GM21723 (cell line): ENCODE measurements at regions not wholly inside any gene's neighbourhood (a gene's known extent, or its start where the extent isn't known, plus 50 kb on each side); places are given as distances from the start of the nearest gene placed in this dataset.
A peak's percentile ranks its signal among the peaks of the same experiment; 100 is the strongest.

ENCODE experiments used
- ATAC-seq: cut with Tn5 transposase; IDR thresholded peaks from one replicate; pipeline ENCODE4 v1.9.1; 2021; ENCODE audit warnings: mild to moderate bottlenecking, moderate library complexity; ENCODE audit not compliant: unreplicated experiment

DNA sequence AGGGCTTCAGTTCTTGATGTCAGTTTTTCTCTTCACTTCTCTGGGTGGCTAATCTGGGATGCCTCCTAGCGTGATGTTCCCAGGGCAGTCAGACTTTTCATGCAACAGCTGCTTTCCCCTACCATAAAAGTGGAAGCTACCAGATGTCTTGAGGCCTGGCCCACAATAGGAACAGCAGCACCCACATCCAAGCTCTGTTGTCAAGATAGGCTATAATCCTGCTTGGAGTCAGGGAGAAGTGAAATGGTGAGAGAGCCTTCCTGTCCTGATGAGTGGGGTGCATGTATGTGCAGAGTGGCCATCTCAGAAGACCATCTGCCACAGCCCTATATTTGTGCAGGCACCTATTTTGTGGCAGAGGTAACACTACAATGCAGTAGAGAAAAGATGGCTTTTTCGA, 108.0 kb downstream of the HTR5A start:
- no peak for ATAC-seq

- no peak for ATAC-seq
Observed at GRCh38 chr7:155181768-155182167, 111.6 kb downstream of the HTR5A start.

- ATAC-seq = no peak
Observed at GRCh38 chr7:155182406-155182970, 112.4 kb downstream of the HTR5A start.

DNA sequence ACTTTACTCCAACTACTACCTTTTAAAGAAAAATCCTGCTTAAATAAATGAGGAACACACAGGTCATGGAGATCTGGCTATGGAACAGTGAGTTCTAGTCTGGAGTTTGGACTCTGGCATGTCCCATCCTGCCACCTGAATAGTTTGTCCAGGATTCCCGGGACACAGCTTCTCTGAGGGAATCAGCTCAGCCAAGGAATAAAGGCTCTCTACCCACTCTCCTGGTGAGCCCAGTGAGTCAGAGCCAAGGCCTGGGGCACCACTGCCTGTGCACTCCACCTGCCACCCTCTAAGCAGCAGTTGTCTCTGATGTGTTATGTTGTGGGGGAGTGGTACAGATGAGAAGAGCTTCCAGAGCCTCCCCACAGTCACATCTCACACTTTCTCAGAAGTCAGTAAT, 113.5 kb downstream of the HTR5A start:
- ATAC-seq = no peak

DNA sequence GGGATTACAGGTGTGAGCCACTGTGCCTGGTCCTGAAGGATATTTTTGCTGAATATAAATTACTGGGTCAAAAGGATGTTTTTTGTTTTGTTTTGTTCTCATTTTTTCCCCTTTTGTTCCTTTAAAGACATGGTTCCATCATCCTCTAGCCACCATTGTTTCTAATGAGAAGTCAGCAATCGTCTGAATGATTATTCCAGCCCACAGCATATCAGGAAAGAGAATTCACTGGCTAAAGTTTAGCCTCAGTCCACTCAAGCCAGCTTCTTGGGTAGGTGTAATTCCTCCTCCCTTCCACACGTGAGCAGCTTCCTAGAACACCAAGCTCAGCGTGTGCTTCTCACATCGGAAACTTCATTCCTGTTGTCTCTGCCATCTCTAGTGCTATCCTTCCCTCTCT, 112.8 kb upstream of the INSIG1 start:
- ATAC-seq = no peak

- ATAC-seq = no peak
Observed at GRCh38 chr7:155187061-155187785, 110.5 kb upstream of the INSIG1 start.

DNA sequence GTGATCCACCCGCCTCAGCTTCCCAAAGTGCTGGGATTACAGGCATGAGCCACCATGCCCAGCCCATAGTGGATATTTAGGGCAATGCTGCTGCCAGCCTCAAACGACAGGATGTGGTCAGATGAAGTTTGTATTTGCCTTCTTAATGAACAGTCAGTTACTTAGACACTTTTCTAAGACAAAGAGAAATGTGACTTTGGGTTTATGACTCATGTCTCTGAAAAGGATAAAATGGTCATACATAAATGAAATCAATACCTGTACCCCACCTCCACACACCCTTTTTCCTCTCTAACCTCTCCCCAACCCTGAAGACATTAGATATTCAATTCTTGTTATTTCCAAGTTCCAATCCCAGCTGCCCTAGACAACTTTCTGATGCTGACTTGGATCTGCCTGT, 109.3 kb upstream of the INSIG1 start:
- no peak for ATAC-seq

DNA sequence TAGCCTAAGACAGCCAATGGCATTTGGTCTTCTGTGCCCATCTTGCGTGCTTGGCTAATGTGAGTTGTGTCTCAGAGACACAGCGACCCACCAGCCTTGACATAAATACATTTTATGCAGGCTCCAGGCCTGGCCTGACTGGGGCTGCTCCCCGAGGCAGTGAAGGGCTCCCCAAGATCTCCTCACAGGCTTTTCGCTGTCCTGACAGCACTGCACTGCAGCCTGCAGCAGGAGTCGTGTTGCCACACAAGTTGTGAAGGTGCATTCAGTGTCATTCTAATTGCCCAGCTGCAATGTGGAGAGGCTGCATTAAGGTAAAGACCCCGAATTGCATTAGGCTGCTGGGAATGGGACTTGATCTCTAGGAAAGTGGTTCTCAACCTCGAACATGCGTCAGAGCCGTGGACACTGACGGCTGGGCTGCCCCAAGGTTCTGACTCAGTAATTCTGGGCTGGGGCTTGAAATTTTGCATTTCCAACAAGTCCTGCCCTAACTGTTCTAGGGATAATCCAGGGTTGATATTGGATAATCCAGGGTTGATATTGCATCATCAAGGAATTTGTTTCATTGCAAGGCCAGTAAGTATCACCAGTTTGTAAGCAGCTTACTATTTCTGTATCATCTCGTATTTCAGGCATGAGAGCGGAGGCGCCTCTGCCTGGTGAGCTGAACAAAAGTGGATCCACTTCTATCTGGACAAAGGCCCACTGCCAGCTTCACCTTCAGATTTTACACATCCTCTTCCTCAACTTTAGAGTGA, 108.7 kb upstream of the INSIG1 start:
- ATAC-seq = no peak

- no peak for ATAC-seq
Observed at GRCh38 chr7:155189590-155189989, 108.1 kb upstream of the INSIG1 start.

- no peak for ATAC-seq
Observed at GRCh38 chr7:155190688-155191087, 107.0 kb upstream of the INSIG1 start.

DNA sequence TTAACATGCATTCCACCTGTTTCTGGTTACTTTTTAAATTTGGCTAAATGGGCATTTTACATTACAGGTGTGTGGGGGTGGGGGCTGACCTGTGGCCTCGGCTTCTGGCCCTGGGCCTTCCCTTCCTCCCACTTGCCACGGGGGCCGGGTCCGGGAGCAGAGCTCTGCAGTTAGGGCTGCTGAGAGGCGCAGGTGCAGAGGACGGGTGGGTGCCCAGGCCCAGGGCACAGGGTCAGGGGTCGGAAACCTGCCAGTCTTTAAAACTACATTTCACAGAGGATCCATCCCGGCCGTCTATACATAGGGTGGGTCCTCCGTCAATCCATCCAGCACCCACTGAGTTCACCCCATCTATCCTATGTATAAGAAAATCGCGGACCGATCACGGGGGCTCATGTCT, 106.5 kb upstream of the INSIG1 start:
- no peak for ATAC-seq

DNA sequence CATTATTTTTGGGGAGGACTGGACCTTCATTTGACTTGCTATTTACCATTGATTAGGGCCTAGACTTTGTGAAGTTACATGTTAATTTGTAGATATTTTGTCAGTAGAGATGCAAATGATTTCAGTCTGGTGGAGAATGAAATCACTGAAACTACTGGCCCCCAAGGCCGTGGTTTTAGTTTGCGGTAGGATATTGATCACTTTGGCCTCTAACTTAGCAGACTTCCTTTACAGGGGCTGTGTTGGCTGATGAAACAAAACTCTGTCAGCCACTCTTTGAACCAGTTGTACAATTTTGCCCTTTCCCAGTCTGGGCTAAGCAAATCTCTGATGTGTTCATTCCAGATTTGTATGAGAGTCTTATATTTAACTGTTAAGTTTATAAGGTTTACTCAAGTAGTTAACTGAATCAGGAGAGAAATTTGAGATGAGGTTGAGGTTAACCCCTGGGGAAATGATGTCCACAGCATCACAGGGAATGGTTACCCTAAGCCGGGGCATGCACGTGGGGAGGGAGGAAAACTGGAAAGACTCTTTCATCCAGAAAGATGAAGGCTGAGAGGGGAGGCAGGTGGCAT, 105.7 kb upstream of the INSIG1 start:
- peak; percentile 67 for ATAC-seq

DNA sequence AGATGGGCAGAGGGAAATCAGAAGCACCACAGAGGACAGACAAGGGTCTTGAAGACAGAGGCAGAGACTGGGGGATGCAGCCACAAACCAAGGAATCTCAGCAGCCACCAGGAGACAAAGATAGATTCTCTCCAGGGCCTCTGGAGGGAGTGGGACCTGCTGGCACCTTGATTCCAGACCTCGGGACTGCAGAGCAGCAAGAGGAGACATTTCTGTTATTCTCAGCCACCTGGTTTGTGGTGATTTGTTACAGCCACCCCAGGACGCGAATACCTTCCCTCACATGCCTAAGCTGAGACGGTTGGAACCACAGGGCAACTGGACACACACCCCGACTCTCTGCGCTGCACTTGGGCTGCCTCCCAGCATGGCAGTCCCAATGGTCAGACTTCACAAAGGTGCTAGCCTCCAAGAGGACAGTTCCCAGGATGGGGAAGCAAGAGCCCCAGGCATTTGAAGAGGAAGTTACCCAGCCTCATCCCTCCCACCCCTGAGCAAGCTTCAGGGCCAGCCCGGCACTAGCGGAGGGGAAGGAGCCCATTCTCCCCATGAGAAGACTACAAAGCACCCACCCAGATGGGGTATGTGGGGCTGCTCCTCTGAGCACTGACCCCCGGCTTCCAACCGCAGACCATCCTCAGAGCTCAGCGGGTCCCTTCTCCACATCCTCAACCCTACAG, 104.6 kb upstream of the INSIG1 start:
- ATAC-seq = no peak

- no peak for ATAC-seq
Observed at GRCh38 chr7:155193716-155194115, 104.0 kb upstream of the INSIG1 start.

DNA sequence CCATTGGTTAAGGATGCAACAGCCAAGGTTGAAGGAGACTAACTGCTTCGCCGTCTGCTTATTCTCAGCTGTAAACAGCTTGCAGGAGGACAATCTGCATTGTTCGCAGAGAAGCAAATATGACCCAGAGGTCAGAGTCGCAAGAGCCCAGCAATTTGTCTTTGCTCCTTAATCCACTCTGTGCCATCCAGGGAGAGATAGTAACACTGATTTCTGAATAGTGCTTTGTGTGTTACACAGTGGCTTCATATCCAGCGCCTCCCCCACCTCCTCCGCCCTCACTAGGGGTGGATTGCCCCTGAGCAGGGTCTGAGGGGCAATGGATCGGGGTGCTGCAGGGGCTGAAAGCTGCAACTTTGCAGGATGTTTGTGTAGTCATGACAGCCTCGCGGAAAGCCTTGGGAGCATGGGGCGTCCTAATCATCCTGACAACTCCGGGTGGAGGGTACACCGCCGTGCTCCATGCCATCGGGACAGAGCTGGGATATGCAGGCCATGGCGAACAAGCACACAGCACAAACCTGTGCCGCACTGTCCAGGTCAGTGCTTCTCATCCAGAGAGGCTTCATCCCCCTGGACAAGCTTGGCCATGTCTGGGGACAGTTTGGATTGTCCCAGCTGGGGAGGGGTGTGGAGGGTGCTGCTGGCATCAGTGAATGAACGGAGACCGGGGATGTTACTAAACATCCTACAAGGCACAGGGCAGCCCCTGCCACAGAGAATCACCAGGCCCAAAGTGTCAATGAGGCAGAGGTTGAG, 103.1 kb upstream of the INSIG1 start:
- no peak for ATAC-seq

GRCh38 chr7:155195939-155196523, 101.6 kb upstream of the INSIG1 start:
- no peak for ATAC-seq

DNA sequence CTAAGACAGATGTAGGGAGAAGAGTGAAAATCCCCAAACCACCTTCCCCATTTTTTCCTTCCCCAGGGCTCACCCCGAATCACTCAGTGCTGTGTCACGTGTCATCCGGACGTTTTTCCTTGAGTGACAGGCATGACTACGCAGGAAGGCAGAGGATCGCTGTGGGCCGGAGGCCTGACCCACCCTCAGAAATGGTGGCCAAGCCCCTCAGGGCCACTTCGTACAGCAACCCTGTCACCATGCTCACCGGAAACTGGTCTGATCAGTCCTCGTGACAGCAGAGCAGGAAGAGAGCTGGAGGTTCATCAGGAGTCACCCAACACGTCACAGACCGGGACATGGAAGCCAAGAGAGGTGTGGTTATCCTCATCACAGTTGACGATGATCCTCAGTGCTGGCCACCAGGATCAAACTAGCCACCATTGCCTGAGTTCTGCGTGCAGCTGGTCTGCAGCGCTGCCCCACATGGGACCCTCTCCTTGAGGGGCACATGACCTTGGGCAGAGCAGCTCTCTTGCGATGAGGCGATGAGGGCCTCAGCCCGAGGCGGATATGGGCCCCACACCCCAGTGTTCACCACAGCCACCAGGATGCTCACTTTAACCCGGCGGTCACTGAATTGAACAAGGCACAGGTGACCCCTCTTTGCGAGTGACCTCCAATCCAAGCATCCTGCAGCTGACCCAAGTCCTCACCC, 99.3 kb upstream of the INSIG1 start:
- ATAC-seq = no peak

DNA sequence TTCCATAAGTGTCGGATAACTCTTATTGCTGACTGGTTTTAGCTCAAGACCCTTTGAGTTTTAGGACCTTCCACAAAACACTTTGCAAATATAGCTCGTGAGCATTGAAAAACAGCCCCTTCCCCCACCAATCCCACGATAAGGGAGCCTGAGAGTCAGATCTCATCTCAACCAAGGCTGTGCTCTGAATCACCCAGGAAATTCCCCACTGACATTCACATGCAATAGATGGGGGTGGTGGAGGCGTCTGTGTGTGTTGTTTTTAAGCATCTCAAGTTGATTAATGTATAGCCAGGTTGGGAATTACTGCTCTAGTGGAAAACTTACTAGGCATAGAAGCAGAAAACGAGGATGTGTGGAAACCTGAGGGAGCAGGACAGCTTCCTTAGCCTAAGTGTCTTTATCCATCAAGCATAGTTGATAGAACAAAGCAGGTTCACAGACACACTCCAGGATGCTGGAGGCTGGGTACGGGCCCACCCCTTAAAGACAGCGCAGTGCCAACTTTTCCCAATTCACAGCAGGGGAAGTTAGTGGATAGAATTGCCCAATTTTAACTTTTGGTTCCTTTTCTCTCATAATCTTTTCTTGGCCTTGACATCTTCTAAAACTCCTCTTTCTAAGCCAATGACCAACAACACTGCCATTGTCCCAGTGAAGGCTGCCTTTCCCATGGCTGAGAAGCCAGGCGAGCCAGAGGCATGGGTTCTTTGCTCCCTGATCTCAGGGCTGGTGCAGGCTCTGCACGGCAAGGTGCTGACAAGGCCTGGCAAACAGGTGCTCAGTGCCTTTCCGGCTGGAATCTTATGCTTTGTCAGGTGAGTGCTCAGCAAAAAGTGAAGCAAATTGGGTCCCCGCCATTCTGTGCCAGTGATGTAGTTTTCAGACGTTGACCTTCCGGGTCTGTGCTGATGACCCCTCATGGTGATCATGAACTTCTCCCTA, 98.5 kb upstream of the INSIG1 start:
- ATAC-seq = peak; percentile 60
